ENCODE measurements at regions not wholly inside any gene's neighbourhood (a gene's known extent, or its start where the extent isn't known, plus 50 kb on each side); places are given as distances from the start of the nearest gene placed in this dataset.

DNA sequence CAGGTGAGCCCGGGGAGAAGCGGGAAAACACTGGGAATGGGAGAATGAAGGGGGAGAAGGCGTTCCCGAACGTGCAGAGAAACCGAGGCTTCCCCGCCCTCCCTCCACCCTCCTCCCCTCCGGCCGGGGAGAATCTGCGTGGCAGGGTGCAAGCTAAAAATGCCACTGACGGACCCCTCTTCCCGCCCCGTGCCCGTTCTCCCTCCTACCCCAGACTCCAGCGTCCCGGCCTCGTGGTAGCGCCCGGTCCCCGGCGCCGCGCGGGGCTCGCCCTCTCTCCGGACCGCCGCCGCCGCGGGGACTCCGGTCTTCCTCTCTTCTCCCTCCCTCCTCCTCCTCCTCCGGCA, 81.6 kb upstream of the AK4 start:
- intact Hi-C loops (cut with DNase I): no loop called here
- no peaks in the 10 kb centered on the region for H3K27me3 ChIP-seq
- H3K9me3 ChIP-seq: no peaks in the 10 kb centered on the region
- H3K36me3 ChIP-seq: no peaks in the 10 kb centered on the region
- peak overlapping the region; percentile 79 to 96 for H3K9ac ChIP-seq (ENCODE audit: low read depth in 2 of 2, low read length in 2 of 2)
- no peak for DNase-seq
- TF ChIP-seq, protein P1, sequence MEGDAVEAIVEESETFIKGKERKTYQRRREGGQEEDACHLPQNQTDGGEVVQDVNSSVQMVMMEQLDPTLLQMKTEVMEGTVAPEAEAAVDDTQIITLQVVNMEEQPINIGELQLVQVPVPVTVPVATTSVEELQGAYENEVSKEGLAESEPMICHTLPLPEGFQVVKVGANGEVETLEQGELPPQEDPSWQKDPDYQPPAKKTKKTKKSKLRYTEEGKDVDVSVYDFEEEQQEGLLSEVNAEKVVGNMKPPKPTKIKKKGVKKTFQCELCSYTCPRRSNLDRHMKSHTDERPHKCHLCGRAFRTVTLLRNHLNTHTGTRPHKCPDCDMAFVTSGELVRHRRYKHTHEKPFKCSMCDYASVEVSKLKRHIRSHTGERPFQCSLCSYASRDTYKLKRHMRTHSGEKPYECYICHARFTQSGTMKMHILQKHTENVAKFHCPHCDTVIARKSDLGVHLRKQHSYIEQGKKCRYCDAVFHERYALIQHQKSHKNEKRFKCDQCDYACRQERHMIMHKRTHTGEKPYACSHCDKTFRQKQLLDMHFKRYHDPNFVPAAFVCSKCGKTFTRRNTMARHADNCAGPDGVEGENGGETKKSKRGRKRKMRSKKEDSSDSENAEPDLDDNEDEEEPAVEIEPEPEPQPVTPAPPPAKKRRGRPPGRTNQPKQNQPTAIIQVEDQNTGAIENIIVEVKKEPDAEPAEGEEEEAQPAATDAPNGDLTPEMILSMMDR (IDR thresholded peaks at IDR 0.05): no peak
- peak overlapping the region; percentile 55 for H3K4me3 ChIP-seq
- H3K4me1 ChIP-seq: no peaks in the 10 kb centered on the region
- peak overlapping the region; percentile 90 for H3K27ac ChIP-seq

DNA sequence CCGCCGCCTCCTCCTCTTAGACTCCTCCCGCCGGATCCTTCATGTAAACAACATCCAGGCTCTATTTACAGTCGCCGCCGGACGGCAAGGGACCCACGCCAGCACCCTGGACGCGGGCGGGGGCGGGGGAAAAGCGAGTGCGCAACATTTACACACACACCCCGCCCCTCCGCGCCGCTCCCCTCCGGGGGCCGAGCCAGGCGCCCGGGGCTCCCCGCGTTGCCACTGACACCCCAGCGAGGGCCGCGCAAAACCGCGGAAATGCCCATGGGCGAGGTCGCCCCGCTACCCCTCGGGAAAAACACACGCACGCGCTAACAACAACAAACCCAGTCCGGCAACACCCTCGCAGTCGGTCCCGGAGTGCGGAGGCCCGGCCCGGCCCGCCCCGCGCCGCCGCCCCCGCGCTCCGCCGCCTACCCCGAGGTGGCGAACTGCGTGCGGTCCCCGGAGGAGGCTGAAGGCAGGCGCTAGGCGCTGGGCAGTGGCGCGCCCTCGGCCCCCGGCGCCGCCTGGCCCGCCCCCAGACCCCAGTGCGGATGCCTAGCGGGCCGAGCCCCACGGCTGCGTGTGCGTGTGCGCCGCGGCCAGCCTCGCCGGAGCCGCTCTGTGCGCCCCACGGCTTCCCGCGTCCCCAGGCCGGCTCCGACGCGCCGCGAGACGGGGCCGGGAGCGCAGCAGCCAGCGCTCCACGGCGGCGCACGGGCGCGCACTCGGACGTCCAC, 81.1 kb upstream of the AK4 start:
- Histone ChIP-seq H3K9me3 (no peaks in the 10 kb centered on the region), H3K36me3 (no peaks in the 10 kb centered on the region), H3K27ac (peak overlapping the region; percentile 90), H3K4me1 (no peaks in the 10 kb centered on the region), H3K9ac (ENCODE audit: low read depth in 2 of 2, low read length in 2 of 2) (peak overlapping the region; percentile 79 to 96), H3K4me3 (peak overlapping the region; percentile 55), H3K27me3 (no peaks in the 10 kb centered on the region)
- TF ChIP-seq, protein P1 (IDR thresholded peaks at IDR 0.05): no peak
- intact Hi-C loops (cut with DNase I): no loop called here
- peak; percentile 93 for DNase-seq

DNA sequence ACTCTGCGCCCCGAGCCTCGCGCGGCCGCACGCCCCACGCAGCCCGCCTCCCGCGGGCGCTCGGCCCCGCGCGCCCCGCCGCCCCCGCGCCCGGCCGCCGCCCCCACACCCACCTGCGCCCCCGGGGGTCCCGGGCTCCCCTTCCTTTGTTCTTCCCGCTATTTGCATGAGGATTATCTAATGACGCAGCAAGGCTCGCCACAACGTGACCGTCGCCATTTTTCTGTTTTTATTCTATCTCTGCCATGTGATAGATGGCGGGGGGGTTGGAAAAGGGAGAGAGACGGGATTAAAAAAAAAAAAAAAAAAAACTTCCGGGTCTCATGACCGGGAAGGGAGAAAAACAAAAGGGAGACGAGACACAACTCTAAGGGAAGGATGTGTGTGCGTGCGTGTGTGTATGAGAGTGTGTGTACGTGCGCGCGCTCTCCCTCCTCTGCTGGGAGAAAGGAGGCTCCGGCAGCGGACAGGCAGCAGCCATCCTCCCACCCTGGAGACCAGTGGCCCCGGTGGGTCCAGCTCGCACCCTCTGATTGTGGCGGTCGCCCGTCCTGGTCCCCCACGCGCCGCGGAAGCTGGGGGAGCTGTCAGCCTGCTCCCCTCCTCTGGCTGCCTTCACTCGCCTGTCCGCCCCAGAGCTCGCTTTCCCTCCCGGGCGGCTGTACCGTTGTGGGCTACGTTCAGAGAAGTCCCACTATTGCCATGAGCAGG, 80.4 kb upstream of the AK4 start:
- H3K36me3 ChIP-seq: no peaks in the 10 kb centered on the region
- H3K27me3 ChIP-seq: no peaks in the 10 kb centered on the region
- TF ChIP-seq, protein P1 (IDR thresholded peaks at IDR 0.05): no peak
- no peaks in the 10 kb centered on the region for H3K4me1 ChIP-seq
- H3K27ac ChIP-seq: peak overlapping the region; percentile 97
- H3K9ac ChIP-seq (ENCODE audit: low read depth in 2 of 2, low read length in 2 of 2): peak overlapping the region; percentile 85 to 96
- intact Hi-C loops (cut with DNase I): no loop called here
- peak overlapping the region; percentile 59 for H3K4me3 ChIP-seq
- H3K9me3 ChIP-seq: no peaks in the 10 kb centered on the region
- peak; percentile 70 for DNase-seq

DNA sequence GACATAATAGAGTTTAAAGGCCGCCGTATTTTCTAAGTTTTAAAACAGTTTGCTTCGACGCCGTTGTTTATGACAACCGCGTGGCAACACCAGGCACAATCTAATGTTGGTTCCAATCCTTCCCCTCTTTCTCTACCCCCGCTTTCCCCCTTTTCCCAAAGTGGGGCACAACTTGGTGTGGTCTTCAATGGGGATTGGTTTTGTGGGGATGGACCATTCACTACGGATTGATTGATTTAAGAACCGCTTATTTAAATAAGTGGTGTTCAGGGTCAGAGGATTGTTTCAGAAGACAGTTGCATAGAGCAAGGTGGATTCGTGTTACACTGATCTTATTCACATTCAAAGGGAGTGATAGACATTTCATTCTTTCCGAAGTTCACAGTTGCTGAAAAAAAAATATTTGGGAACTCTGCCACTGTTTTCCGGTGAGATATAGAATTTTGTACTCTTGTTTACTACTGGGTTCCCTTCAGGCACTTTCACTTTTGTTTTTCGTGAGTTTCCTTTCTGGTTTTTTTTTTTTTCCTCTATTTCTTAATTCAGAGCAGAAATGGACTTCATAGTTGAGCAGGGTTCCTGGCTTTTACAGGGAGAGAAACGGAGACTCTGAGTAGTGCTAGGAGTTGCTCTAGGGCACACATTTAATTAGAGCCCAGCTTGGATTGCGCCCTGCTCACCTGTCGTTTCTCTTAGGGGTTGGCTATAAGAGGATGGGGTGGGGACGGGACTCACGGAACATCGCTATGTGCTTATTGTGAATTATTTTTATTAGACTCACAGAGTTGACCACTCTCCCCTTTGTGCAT, 79.6 kb upstream of the AK4 start:
- Histone ChIP-seq H3K9ac (ENCODE audit: low read depth in 2 of 2, low read length in 2 of 2) (peak overlapping the region; percentile 85 to 92), H3K4me1 (no peaks in the 10 kb centered on the region), H3K27ac (peak overlapping the region; percentile 97), H3K36me3 (no peaks in the 10 kb centered on the region), H3K4me3 (peak overlapping the region; percentile 59), H3K27me3 (no peaks in the 10 kb centered on the region), H3K9me3 (no peaks in the 10 kb centered on the region)
- TF ChIP-seq, protein P1 (IDR thresholded peaks at IDR 0.05): no peak
- DNase-seq: peak; percentile 53
- intact Hi-C loops (cut with DNase I): no loop called here

DNA sequence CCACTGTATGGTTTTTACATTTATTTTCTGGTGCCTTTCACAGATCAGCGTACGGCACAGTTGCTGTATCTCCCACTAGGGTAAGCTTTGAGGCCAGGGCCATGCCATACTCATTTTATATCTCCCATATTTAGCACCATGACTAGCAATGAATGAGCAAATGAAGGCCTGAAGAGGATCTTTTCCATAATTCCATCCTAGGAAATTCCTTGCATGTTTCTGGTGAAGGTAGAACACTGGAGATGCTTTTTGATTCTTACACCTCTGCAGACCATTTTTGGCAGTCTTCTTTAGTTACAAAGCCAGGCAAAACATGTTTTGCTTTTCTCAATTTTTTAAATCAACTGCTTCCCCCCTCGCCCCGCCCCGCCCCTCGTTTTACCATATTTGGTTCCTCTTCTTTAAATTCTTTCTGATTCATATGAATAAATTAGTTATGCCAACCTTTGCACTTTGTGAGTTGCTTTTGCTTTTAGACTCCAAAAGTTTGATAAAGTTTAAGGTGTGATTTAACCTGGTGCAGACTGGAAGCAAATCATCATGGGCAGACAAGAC, 78.9 kb upstream of the AK4 start:
- no peaks in the 10 kb centered on the region for H3K9me3 ChIP-seq
- intact Hi-C loops (cut with DNase I): no loop called here
- peak overlapping the region; percentile 59 for H3K4me3 ChIP-seq
- peak overlapping the region; percentile 97 for H3K27ac ChIP-seq
- no peaks in the 10 kb centered on the region for H3K4me1 ChIP-seq
- H3K36me3 ChIP-seq: no peaks in the 10 kb centered on the region
- H3K9ac ChIP-seq (ENCODE audit: low read depth in 2 of 2, low read length in 2 of 2): peak overlapping the region; percentile 68 to 85
- H3K27me3 ChIP-seq: no peaks in the 10 kb centered on the region
- TF ChIP-seq, protein P1 (IDR thresholded peaks at IDR 0.05): no peak
- no peak for DNase-seq

All from colonic mucosa (tissue), 4 donors.